SU-DHL-6 (cell line): ENCODE measurements at regions not wholly inside any gene's neighbourhood (a gene's known extent, or its start where the extent isn't known, plus 50 kb on each side); places are given as distances from the start of the nearest gene placed in this dataset.

Experiments
- EZH2phosphoT487 ChIP-seq: fragments of 200-600 bp; sonication (generic), shearing (Covaris generic); conservative IDR thresholded peaks from 2 replicates; pipeline ENCODE4 v1.6.1; 2018; ENCODE audit warnings: mild to moderate bottlenecking, antibody characterized with exemption, low read length, moderate library complexity, mixed read lengths
- TF ChIP-seq, protein P1 (sequence below): fragments of 200-600 bp; sonication (generic); IDR thresholded peaks from one replicate; pipeline ENCODE4 v1.5.1; 2017; ENCODE audit warnings: antibody characterized with exemption, mild to moderate bottlenecking, low read length, moderate library complexity; ENCODE audit not compliant: insufficient read depth, poor library complexity, severe bottlenecking

DNA sequence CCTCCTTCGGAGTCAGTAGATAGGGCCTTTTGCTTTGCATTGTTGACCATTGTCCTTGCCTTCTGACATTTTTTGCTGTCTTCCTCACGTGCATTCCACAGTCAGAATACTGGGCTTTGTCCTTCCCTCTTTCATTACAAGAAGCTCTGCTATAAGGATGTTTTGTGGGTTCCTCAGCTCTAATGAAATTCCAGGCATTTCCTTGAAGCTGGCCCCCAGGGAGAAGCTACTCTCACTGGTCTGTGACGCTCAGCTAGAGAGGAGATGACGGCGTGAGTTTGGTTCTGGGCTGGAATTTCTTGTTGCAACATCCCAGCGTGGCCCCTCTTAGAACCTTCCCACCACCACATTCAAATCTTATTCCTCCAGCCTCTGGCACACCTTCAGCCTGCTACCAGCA lies 210.2 kb downstream of the TJP1 start:
- TF ChIP-seq, protein P1, sequence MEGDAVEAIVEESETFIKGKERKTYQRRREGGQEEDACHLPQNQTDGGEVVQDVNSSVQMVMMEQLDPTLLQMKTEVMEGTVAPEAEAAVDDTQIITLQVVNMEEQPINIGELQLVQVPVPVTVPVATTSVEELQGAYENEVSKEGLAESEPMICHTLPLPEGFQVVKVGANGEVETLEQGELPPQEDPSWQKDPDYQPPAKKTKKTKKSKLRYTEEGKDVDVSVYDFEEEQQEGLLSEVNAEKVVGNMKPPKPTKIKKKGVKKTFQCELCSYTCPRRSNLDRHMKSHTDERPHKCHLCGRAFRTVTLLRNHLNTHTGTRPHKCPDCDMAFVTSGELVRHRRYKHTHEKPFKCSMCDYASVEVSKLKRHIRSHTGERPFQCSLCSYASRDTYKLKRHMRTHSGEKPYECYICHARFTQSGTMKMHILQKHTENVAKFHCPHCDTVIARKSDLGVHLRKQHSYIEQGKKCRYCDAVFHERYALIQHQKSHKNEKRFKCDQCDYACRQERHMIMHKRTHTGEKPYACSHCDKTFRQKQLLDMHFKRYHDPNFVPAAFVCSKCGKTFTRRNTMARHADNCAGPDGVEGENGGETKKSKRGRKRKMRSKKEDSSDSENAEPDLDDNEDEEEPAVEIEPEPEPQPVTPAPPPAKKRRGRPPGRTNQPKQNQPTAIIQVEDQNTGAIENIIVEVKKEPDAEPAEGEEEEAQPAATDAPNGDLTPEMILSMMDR, result no peak
- TF ChIP-seq EZH2phosphoT487, result no peak
